Astrocyte (in vitro differentiated cells and primary cell): ENCODE measurements at regions not wholly inside any gene's neighbourhood (a gene's known extent, or its start where the extent isn't known, plus 50 kb on each side); places are given as distances from the start of the nearest gene placed in this dataset.

Experiments used
- DNase-seq: peaks from one replicate; pipeline ENCODE4 v3.0.0-alpha.2; 2010; ENCODE audit warnings: low read depth
- FAIRE-seq: peaks from 2 replicates; lab custom pipeline; 2011; peaks lifted over from hg19 to GRCh38; lab: Jason Lieb, UNC
- H2AFZ ChIP-seq: 2 replicates; pipeline ENCODE4 v1.6.0; 2012; ENCODE audit warnings: low read depth, low read length, inconsistent platforms
- H3K27ac ChIP-seq: 2 replicates; pipeline ENCODE4 v1.5.1; 2011; ENCODE audit warnings: low read depth, low read length, inconsistent platforms
- H3K27me3 ChIP-seq: 2 replicates; pipeline ENCODE4 v1.6.0; 2011; ENCODE audit warnings: low read length, inconsistent platforms; ENCODE audit not compliant: insufficient read depth
- H3K36me3 ChIP-seq: 2 replicates; pipeline ENCODE4 v1.5.1; 2011; ENCODE audit warnings: low read length, inconsistent platforms; ENCODE audit not compliant: insufficient read depth
- H3K4me1 ChIP-seq: 2 replicates; pipeline ENCODE4 v1.5.1; 2011; ENCODE audit warnings: low read length, inconsistent platforms; ENCODE audit not compliant: insufficient read depth
- H3K4me2 ChIP-seq: 2 replicates; pipeline ENCODE4 v1.6.0; 2012; ENCODE audit warnings: low read length, inconsistent platforms
- H3K4me3 ChIP-seq: 2 replicates; pipeline ENCODE4 v1.5.1; 2011; ENCODE audit warnings: low read depth, mild to moderate bottlenecking, low read length, inconsistent platforms; ENCODE audit not compliant: insufficient read depth
- H3K79me2 ChIP-seq: 2 replicates; pipeline ENCODE4 v1.6.0; 2012; ENCODE audit warnings: mild to moderate bottlenecking, low read length, inconsistent platforms; ENCODE audit not compliant: insufficient read depth
- H3K9ac ChIP-seq: 2 replicates; pipeline ENCODE4 v1.6.0; 2012; ENCODE audit warnings: mild to moderate bottlenecking, low read length, inconsistent platforms
- H3K9me3 ChIP-seq: 2 replicates; pipeline ENCODE4 v1.5.1; 2012; ENCODE audit warnings: low read depth, mild to moderate bottlenecking, low read length, inconsistent platforms; ENCODE audit not compliant: insufficient read depth
- H4K20me1 ChIP-seq: 2 replicates; pipeline ENCODE4 v1.6.0; 2012; ENCODE audit warnings: low read length, inconsistent platforms; ENCODE audit not compliant: insufficient read depth
- H3K27ac Mint-ChIP-seq: one replicate; pipeline ENCODE4 v1.8.0; 2021; ENCODE audit warnings: mild to moderate bottlenecking, mixed read lengths; ENCODE audit not compliant: unreplicated experiment
- H3K27me3 Mint-ChIP-seq: one replicate; pipeline ENCODE4 v1.8.0; 2021; ENCODE audit warnings: low read depth, mixed read lengths; ENCODE audit not compliant: unreplicated experiment
- H3K36me3 Mint-ChIP-seq: one replicate; pipeline ENCODE4 v1.8.0; 2021; ENCODE audit warnings: low read depth, mixed read lengths; ENCODE audit not compliant: unreplicated experiment
- H3K4me1 Mint-ChIP-seq: one replicate; pipeline ENCODE4 v1.8.0; 2021; ENCODE audit warnings: low read depth, mixed read lengths; ENCODE audit not compliant: unreplicated experiment
- H3K4me3 Mint-ChIP-seq: one replicate; pipeline ENCODE4 v1.8.0; 2021; ENCODE audit warnings: mild to moderate bottlenecking, moderate library complexity, mixed read lengths; ENCODE audit not compliant: unreplicated experiment
- H3K9me3 Mint-ChIP-seq: one replicate; pipeline ENCODE4 v1.8.0; 2021; ENCODE audit warnings: mild to moderate bottlenecking, mixed read lengths; ENCODE audit not compliant: unreplicated experiment
- CTCF ChIP-seq: IDR thresholded peaks from 2 replicates; pipeline ENCODE4 v1.5.1; 2011; ENCODE audit warnings: low read depth, mild to moderate bottlenecking, inconsistent platforms, low read length, moderate library complexity; ENCODE audit not compliant: insufficient read depth
- EZH2 ChIP-seq: IDR thresholded peaks from 2 replicates; pipeline ENCODE4 v1.6.1; 2012; ENCODE audit warnings: mild to moderate bottlenecking, low read length, inconsistent platforms; ENCODE audit not compliant: insufficient read depth

- no peak overlapping the region for H3K9ac ChIP-seq
- no peaks in the 10 kb centered on the region for H3K9me3 ChIP-seq
- TF ChIP-seq CTCF = no peak
- Mint-ChIP-seq H3K4me1 (no peaks in the 10 kb centered on the region), H3K27me3 (peaks cover 11% of the 10 kb centered on the region), H3K9me3 (peaks cover 1% of the 10 kb centered on the region), H3K27ac (no peak overlapping the region), H3K4me3 (no peak overlapping the region), H3K36me3 (no peaks in the 10 kb centered on the region)
- H3K79me2 ChIP-seq = no peaks in the 10 kb centered on the region
- no peak overlapping the region for H2AFZ ChIP-seq
- no peaks in the 10 kb centered on the region for H3K4me1 ChIP-seq
- peaks cover 6% of the 10 kb centered on the region for H3K27me3 ChIP-seq
- no peaks in the 10 kb centered on the region for H4K20me1 ChIP-seq
- FAIRE-seq (no peak), DNase-seq (no peak)
- no peak overlapping the region for H3K4me3 ChIP-seq
- H3K27ac ChIP-seq = no peak overlapping the region
- H3K4me2 ChIP-seq = no peak overlapping the region
- no peaks in the 10 kb centered on the region for H3K36me3 ChIP-seq
Measured at GRCh38 chr6:48520951-48521350, 410.0 kb upstream of the PTCHD4 start.

- no peaks in the 10 kb centered on the region for H3K4me1 ChIP-seq
- H3K27ac ChIP-seq = no peak overlapping the region
- no peaks in the 10 kb centered on the region for H3K9me3 Mint-ChIP-seq
- no peak overlapping the region for H3K4me2 ChIP-seq
- H3K27me3 Mint-ChIP-seq = no peaks in the 10 kb centered on the region
- FAIRE-seq = no peak
- TF ChIP-seq CTCF (no peak), EZH2 (no peak)
- DNase-seq = no peak
- no peak overlapping the region for H3K9ac ChIP-seq
- H3K4me1 Mint-ChIP-seq = no peaks in the 10 kb centered on the region
- no peak overlapping the region for H3K4me3 ChIP-seq
- no peaks in the 10 kb centered on the region for H4K20me1 ChIP-seq
- H3K36me3 Mint-ChIP-seq = no peaks in the 10 kb centered on the region
- H3K4me3 Mint-ChIP-seq = no peak overlapping the region
- H3K36me3 ChIP-seq = no peaks in the 10 kb centered on the region
- no peak overlapping the region for H2AFZ ChIP-seq
- no peaks in the 10 kb centered on the region for H3K9me3 ChIP-seq
- no peaks in the 10 kb centered on the region for H3K79me2 ChIP-seq
- no peak overlapping the region for H3K27ac Mint-ChIP-seq
- no peaks in the 10 kb centered on the region for H3K27me3 ChIP-seq
Measured at GRCh38 chr6:48512390-48512789, 401.4 kb upstream of the PTCHD4 start.

GRCh38 chr6:48511378-48511777 lies 400.4 kb upstream of the PTCHD4 start:
- no peaks in the 10 kb centered on the region for H3K79me2 ChIP-seq
- FAIRE-seq (no peak), DNase-seq (no peak)
- H3K9ac ChIP-seq = no peak overlapping the region
- H3K27me3 ChIP-seq = no peaks in the 10 kb centered on the region
- H3K27ac Mint-ChIP-seq = no peak overlapping the region
- peaks cover 2% of the 10 kb centered on the region for H3K27me3 Mint-ChIP-seq
- H3K9me3 Mint-ChIP-seq = no peaks in the 10 kb centered on the region
- H3K4me2 ChIP-seq = no peak overlapping the region
- H3K4me3 Mint-ChIP-seq = no peak overlapping the region
- no peaks in the 10 kb centered on the region for H3K9me3 ChIP-seq
- H3K4me1 Mint-ChIP-seq = no peaks in the 10 kb centered on the region
- no peaks in the 10 kb centered on the region for H3K4me1 ChIP-seq
- no peaks in the 10 kb centered on the region for H3K36me3 ChIP-seq
- TF ChIP-seq CTCF (no peak), EZH2 (no peak)
- H3K36me3 Mint-ChIP-seq = no peaks in the 10 kb centered on the region
- H3K27ac ChIP-seq = no peak overlapping the region
- no peak overlapping the region for H3K4me3 ChIP-seq
- no peak overlapping the region for H2AFZ ChIP-seq
- no peaks in the 10 kb centered on the region for H4K20me1 ChIP-seq
